K562 (cell line): ENCODE measurements at regions not wholly inside any gene's neighbourhood (a gene's known extent, or its start where the extent isn't known, plus 50 kb on each side); places are given as distances from the start of the nearest gene placed in this dataset.
A peak's percentile ranks its signal among the peaks of the same experiment; 100 is the strongest.

Experiments used
- ATAC-seq: fragments of 200-7000 bp; cut with Tn5 transposase; 3 replicates; pipeline ENCODE4 v1.9.1; 2020; ENCODE audit warnings: moderate library complexity
- BruUV-seq: library from RNA; stranded (reverse); fragments of 400-500 nt; replicated peaks from 2 replicates; lab custom pipeline; 2021; lab: Mats Ljungman, UMichigan
- CTCF ChIA-PET: fragments of 300-600 bp; formaldehyde crosslinking; extraction: SDS; loops from one replicate; lab custom pipeline; 2021; ENCODE audit warnings: low intra/inter-chr PET ratio; lab: Yijun Ruan, JAX
- POLR2A ChIA-PET: fragments of 300-600, 350-650 bp; sonication (Branson Sonifier 250); formaldehyde crosslinking; extraction: SDS; loops from one replicate; lab custom pipeline; 2021; ENCODE audit warnings: antibody characterized with exemption, inconsistent platforms; lab: Yijun Ruan, JAX
- DNase-seq, 4 experiments: peaks; one replicate each; pipeline versions ENCODE4 v3.0.0 to v3.0.0-alpha.2; 2011 to 2018; ENCODE audit warnings: low spot score in 3 of 4, mixed read lengths in 3 of 4; ENCODE audit errors: extremely low read depth in 1 of 4
- FAIRE-seq: peaks from 2 replicates; lab custom pipeline; 2011; peaks lifted over from hg19 to GRCh38; lab: Jason Lieb, UNC
- H2AFZ ChIP-seq: 2 replicates; pipeline ENCODE4 v1.6.0; 2011; ENCODE audit warnings: low read depth, low read length, control low read depth, inconsistent platforms
- H3K27ac ChIP-seq: fragments of 200-600 bp; 3 replicates; pipeline ENCODE4 v1.8.0; 2011; ENCODE audit warnings: low read depth, mild to moderate bottlenecking, control low read depth, inconsistent platforms, low read length, moderate library complexity, mixed read lengths; ENCODE audit errors: extremely low read depth
- H3K27me3 ChIP-seq, 2 experiments: fragments of 300-600 bp in 1 of 2; 2 replicates in 1 of 2; 3 replicates in 1 of 2; pipeline versions ENCODE4 v1.6.0 to v1.8.0; 2011; ENCODE audit warnings: inconsistent platforms in 2 of 2, low read length in 2 of 2, mild to moderate bottlenecking in 1 of 2, mixed read lengths in 1 of 2, moderate library complexity in 1 of 2; ENCODE audit not compliant: control insufficient read depth in 2 of 2, insufficient read depth in 2 of 2
- H3K36me3 ChIP-seq: fragments of 300-600 bp; 3 replicates; pipeline ENCODE4 v1.8.0; 2011; ENCODE audit warnings: mild to moderate bottlenecking, low read length, inconsistent platforms; ENCODE audit not compliant: control insufficient read depth, insufficient read depth
- H3K4me1 ChIP-seq, 2 experiments: fragments of 200-600 bp in 1 of 2; replicated peaks in 1 of 2; 2 replicates in 1 of 2; 3 replicates in 1 of 2; pipeline versions ENCODE4 v1.5.1 to v1.8.0; 2011; ENCODE audit warnings: inconsistent platforms in 2 of 2, low read length in 2 of 2, mild to moderate bottlenecking in 1 of 2, mixed read lengths in 1 of 2, moderate library complexity in 1 of 2; ENCODE audit not compliant: control insufficient read depth in 2 of 2, insufficient read depth in 2 of 2
- H3K4me2 ChIP-seq: 2 replicates; pipeline ENCODE4 v1.6.1; 2011; ENCODE audit warnings: low read length, control low read depth, inconsistent platforms, mixed read lengths; ENCODE audit not compliant: insufficient read depth
- H3K4me3 ChIP-seq: fragments of 200-600 bp; sonication (generic), shearing (Covaris generic); 2 replicates; pipeline ENCODE4 v1.5.1; 2016; ENCODE audit warnings: control low read depth, inconsistent platforms
- H3K79me2 ChIP-seq: fragments of 200-600 bp; 3 replicates; pipeline ENCODE4 v1.8.0; 2011; ENCODE audit warnings: low read length, inconsistent platforms; ENCODE audit not compliant: control insufficient read depth, insufficient read depth
- H3K9ac ChIP-seq, 2 experiments: 2 replicates each; pipeline versions ENCODE4 v1.6.0 to v1.6.1; 2011; ENCODE audit warnings: low read depth in 2 of 2, low read length in 2 of 2, control low read depth in 1 of 2, inconsistent platforms in 1 of 2, mild to moderate bottlenecking in 1 of 2, mixed read lengths in 1 of 2; ENCODE audit not compliant: insufficient read depth in 1 of 2
- H3K9me1 ChIP-seq: one replicate; pipeline ENCODE4 v1.6.0; 2011; ENCODE audit warnings: inconsistent platforms, mild to moderate bottlenecking, low read length, moderate library complexity; ENCODE audit not compliant: control insufficient read depth, insufficient read depth
- H3K9me3 ChIP-seq: replicated peaks from 2 replicates; pipeline ENCODE4 v1.5.1; 2011; ENCODE audit warnings: low read depth, low read length, inconsistent platforms; ENCODE audit not compliant: control insufficient read depth, insufficient read depth
- H4K20me1 ChIP-seq: replicated peaks from 2 replicates; pipeline ENCODE4 v1.6.1; 2011; ENCODE audit warnings: low read length, inconsistent platforms, mixed read lengths; ENCODE audit not compliant: control insufficient read depth, insufficient read depth
- RBM25 ChIP-seq: fragments of 200-400 bp; formaldehyde crosslinking; IDR thresholded peaks from 2 replicates; pipeline ENCODE4 v1.6.1; 2018; ENCODE audit warnings: low read length, low read depth, moderate library complexity; ENCODE audit not compliant: severe bottlenecking
- ZNF121 ChIP-seq: sonication (generic); formaldehyde crosslinking; conservative IDR thresholded peaks from 2 replicates; pipeline ENCODE4 v1.8.0; 2022; ENCODE audit warnings: missing genetic modification reagents
- in situ Hi-C: fragments of 300-500 bp; cut with MboI; formaldehyde crosslinking; loops from 4 replicates; pipeline ENCODE4 v1.15.0; 2018; ENCODE audit warnings: inconsistent platforms, mixed read lengths
- intact Hi-C: fragments of 100-400 bp; cut with micrococcal nuclease; formaldehyde crosslinking; loops from 2 replicates; pipeline ENCODE4 v1.14.2; 2022
- TF ChIP-seq, protein P1 (sequence below): fragments of 250-450 bp; sonication (Bioruptor Pico); IDR thresholded peaks from 2 replicates; pipeline ENCODE4 v1.5.0; 2021; ENCODE audit warnings: mild to moderate bottlenecking, moderate library complexity

DNA sequence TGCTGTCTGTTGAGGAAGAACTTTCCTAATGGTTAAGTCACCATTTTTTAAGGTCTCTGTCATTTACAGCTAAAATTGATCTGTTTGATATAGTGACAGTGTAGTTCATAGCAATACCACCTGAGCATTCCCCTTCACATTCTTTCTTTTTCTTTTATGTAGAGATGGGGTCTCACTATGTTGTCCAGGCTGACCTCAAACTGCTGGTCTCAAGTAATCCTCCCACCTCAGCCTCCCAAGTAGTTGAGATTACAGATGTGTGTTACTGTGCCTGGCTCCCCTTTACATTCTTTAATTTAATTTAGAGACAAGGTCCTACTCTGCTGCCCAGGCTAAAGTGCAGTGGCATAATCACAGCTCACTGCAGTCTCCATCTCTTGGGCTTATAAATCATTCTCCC, 72.7 kb upstream of the ACVR1 start:
- no peaks in the 10 kb centered on the region for H3K9me1 ChIP-seq
- CTCF ChIA-PET: no interaction called here
- no peak for ATAC-seq
- POLR2A ChIA-PET: no interaction called here
- no peak for DNase-seq
- H3K9me3 ChIP-seq: no peaks in the 10 kb centered on the region
- H3K79me2 ChIP-seq: no peaks in the 10 kb centered on the region
- H3K27ac ChIP-seq: no peak overlapping the region
- peaks cover 0 to 4% of the 10 kb centered on the region in 2 experiments; a peak in 2 of 5 replicates for H3K4me1 ChIP-seq
- no peaks in the 10 kb centered on the region for H4K20me1 ChIP-seq
- H2AFZ ChIP-seq: no peak overlapping the region
- BruUV-seq: no TSS peak
- no peak overlapping the region for H3K4me2 ChIP-seq
- no peak overlapping the region for H3K4me3 ChIP-seq
- intact Hi-C loops: no loop called here
- in situ Hi-C loops: no loop called here
- TF ChIP-seq ZNF121 (CRISPR knock-in tag): peak; percentile 90
- TF ChIP-seq, protein P1, sequence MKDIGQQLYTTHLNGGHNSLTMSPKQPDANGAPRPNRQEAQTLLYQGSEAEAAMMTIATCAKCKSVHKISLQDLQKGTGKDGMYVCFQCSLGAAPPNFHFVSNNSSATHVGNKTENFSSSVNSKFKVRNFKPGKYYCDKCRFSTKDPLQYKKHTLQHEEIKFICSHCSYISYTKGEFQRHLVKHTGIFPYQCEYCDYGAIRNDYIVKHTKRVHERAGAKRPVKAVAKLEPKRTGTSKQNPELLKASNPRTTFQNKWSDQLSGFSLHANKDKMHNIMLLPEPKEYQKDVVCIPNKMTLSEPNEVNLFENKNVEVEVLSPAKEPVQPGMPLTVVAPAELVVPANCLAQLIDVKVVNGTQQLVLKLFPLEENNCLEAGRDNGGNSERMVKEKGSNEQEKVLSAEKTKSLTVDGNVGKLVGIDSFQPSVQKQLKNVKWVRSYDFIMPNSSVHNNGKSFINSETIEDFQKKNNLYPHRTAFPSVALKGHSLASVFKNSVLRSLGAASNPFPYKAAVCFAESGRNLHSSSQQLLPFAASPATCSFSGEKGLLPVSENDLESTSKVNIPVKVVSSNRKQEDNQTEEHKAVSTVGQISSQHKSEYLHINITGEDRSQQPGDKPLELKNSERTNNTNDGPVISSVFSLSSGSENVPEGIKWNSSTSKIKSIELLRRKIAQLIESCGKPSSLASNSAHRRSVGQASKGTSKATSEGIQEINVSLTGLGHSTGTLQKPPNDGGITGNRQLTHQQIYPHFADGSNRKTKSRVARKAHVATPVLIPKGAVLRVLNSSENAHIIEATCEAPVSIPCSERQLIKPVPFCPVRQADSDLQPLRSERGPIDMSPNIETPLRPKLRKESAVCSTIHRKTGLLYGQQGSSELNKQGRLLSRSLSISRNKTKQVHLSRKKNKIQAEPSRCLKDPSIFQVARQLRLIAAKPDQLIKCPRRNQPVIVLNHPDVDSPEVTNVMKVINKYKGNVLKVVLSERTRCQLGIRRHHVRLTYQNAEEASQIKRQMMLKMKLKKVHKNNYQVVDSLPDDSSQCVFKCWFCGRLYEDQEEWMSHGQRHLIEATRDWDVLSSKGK (CRISPR knock-in tag): no peak
- peak; percentile 46 for TF ChIP-seq RBM25
- FAIRE-seq: no peak
- no peaks in the 10 kb centered on the region for H3K36me3 ChIP-seq
- H3K9ac ChIP-seq: no peak overlapping the region
- H3K27me3 ChIP-seq: no peaks in the 10 kb centered on the region
